LNCaP clone FGC (cell line): ENCODE measurements at regions not wholly inside any gene's neighbourhood (a gene's known extent, or its start where the extent isn't known, plus 50 kb on each side); places are given as distances from the start of the nearest gene placed in this dataset.

Experiments used
- DNase-seq: peaks from one replicate; pipeline ENCODE4 v3.0.0-alpha.2; 2011; ENCODE audit warnings: low read depth
- H3K4me3 ChIP-seq: 2 replicates; pipeline ENCODE4 v1.5.1; 2011; ENCODE audit warnings: mild to moderate bottlenecking, low read depth, low read length, control low read depth
- TF ChIP-seq, protein P1 (sequence below): IDR thresholded peaks from 2 replicates; pipeline ENCODE4 v1.5.1; 2012; ENCODE audit warnings: mild to moderate bottlenecking; ENCODE audit not compliant: control insufficient read depth, insufficient read depth; ENCODE audit errors: extremely low read depth

DNA sequence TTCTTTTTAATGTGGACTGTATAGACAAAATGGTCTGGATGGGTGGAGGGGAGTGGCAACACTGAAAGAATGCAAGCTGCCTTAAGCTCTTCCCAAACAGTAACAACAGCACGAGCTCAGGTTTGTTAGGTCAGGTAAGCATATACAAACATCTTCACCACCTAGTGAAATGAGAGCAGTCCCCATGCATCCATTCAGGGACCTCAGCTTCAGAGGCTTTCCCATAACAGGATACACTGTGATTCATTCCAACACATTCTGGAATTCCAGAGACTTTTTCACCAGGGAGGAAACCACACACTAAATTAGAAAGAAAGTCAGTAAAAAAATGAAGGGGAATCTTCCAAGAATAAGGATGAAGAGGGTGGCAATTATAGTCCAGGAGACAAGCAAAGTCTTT lies 50.4 kb upstream of the BZW1 start:
- no peak overlapping the region for H3K4me3 ChIP-seq
- TF ChIP-seq, protein P1, sequence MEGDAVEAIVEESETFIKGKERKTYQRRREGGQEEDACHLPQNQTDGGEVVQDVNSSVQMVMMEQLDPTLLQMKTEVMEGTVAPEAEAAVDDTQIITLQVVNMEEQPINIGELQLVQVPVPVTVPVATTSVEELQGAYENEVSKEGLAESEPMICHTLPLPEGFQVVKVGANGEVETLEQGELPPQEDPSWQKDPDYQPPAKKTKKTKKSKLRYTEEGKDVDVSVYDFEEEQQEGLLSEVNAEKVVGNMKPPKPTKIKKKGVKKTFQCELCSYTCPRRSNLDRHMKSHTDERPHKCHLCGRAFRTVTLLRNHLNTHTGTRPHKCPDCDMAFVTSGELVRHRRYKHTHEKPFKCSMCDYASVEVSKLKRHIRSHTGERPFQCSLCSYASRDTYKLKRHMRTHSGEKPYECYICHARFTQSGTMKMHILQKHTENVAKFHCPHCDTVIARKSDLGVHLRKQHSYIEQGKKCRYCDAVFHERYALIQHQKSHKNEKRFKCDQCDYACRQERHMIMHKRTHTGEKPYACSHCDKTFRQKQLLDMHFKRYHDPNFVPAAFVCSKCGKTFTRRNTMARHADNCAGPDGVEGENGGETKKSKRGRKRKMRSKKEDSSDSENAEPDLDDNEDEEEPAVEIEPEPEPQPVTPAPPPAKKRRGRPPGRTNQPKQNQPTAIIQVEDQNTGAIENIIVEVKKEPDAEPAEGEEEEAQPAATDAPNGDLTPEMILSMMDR: no peak
- DNase-seq: no peak
